ENCODE measurements at regions not wholly inside any gene's neighbourhood (a gene's known extent, or its start where the extent isn't known, plus 50 kb on each side); places are given as distances from the start of the nearest gene placed in this dataset.
A peak's percentile ranks its signal among the peaks of the same experiment; 100 is the strongest.
"Not testable (repeated sequence)": the region's sequence is repeated elsewhere in the genome, so short reads cannot be mapped to it uniquely, and the experiment has no call there.

DNA sequence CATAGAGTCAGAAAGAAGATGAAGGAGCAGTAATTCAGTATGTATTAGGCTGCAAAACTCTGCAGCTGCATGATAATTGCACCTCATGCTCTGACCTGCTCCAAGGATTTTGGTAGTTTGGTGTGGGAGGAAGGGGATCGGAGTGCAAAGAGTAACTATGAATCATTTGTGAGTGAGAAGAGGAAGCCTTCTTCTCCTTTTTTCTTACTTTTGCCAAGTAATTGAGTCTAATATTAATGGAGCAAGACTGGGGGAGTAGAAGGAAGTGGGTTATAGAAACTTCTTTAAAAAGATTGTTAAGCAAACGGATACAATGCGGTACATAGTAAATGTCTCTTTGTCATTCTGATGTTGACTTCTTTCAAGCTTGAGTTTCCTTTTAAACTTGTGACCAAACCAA lies 276.5 kb downstream of the EDEM1 start:
- DNase-seq (ENCODE audit: low read depth in 2 of 3, low spot score in 2 of 3): peak in 2 of 3 donors; percentile 24 to 67

DNA sequence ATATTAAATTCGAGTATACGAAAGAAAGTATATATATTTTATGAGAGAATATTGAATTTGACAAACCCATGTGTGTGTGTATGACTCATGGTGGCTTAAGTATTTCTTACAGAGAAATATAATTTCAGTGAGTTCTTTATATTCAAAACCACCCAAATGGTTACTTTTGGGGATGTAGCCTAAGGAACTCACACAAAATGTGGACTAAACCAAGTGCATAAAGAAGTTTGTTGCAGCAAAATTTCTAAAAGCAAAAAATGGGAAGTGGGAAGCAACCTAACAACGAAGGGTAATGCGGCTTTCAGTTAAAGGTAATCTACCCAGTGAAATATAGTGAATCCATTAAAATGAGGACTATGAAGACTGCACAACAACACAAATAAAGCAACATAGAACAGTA lies 277.1 kb downstream of the EDEM1 start:
- DNase-seq (ENCODE audit: low read depth in 2 of 3, low spot score in 2 of 3): peak in 2 of 3 donors; percentile 10 to 36

DNA sequence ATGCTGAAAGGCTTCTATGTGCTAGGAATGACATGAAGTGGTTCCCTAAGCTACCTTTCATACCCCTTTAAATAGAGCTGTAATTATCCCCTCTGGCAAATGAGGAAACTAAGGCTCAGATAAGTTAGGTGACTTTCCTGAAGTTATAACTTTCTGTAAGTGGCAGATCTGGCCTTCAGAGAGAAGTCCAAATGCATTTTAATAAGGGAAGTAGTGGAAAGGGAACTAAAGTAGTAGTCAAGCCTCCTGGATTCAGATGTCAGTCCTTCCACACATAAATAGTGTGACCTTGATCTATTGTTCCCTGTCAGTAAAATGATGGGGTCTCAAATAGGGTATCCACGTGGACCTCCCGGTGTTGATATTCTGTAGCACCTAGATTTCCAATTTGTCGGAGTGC lies 277.7 kb downstream of the EDEM1 start:
- no peak for DNase-seq (ENCODE audit: low read depth in 2 of 3, low spot score in 2 of 3)

- no peak for DNase-seq (ENCODE audit: low read depth in 2 of 3, low spot score in 2 of 3)
These were observed 278.6 kb downstream of the EDEM1 start for GRCh38 chr3:5466065-5466464.

DNA sequence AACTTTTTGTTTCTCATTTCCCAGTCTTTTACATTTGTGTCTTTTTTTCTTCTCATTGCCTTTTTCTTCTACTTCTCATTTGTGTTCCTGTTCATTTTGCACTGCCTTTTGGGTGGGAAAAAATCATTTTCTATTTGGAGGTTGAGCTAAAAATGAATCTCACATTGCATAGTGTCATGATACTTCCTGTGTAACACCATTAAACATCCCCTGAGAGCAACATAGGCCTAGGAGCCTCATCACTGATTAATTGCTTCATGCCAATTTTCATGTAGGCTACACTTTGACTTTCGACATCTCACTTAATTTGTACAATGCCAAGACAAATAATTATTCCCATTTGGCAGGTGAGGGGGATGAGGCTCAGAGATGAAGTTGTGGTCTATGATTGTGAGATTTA lies 279.2 kb downstream of the EDEM1 start:
- DNase-seq (ENCODE audit: low read depth in 2 of 3, low spot score in 2 of 3): no peak

- DNase-seq (ENCODE audit: low read depth in 2 of 3, low spot score in 2 of 3): no peak
These were observed 286.0 kb downstream of the EDEM1 start for GRCh38 chr3:5473471-5473870.

- DNase-seq (ENCODE audit: low read depth in 2 of 3, low spot score in 2 of 3): no peak
These were observed 288.9 kb downstream of the EDEM1 start for GRCh38 chr3:5476403-5476802.

DNA sequence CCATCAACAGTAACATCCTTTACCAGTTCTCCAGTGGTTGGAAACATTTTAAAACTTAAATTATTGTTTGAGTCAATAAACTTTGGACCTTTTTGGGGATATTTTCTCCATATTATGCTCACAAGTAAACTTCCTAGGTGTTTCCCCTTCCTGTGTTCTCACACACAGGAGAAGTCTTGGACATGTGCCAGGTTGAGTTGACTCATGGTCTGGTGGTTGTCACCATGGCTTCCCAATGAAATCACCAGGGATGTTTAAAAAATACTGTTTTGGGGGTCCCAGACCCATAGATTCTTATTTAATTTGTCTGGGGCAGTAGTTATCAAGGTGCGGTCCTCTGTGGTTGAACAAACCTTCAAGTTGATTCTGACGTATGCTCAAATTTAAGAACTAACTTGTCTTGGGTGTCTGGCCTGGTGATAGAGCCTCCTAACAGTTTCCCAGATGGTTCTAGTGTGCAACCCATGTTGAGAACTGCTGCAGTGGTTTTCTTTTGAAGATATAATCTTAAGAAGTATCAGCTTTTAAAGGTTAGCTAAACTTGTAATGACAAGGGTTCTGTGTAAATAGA lies 291.8 kb downstream of the EDEM1 start:
- DNase-seq (ENCODE audit: low read depth in 2 of 3, low spot score in 2 of 3): peak in 2 of 3 donors; percentile 39 to 41

DNA sequence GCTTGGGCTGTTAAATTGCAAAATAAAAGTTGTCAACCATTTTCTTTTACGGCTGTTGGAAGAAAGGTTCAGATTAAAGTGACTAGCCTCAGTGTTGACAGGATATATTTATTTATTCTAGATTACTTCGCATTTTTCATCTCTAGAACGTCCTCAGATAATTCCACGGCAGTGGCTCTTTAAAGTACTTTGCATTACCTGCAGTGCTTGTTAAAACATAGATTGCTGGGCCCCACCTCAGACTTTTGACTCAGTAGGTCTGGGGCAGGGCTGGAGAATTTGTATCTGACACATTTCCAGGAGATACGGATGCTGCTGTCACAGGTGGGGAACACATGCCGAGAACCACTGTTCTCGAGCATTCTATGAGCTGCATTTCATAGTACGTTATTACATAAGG lies 292.7 kb downstream of the EDEM1 start:
- no peak for DNase-seq (ENCODE audit: low read depth in 2 of 3, low spot score in 2 of 3)

DNA sequence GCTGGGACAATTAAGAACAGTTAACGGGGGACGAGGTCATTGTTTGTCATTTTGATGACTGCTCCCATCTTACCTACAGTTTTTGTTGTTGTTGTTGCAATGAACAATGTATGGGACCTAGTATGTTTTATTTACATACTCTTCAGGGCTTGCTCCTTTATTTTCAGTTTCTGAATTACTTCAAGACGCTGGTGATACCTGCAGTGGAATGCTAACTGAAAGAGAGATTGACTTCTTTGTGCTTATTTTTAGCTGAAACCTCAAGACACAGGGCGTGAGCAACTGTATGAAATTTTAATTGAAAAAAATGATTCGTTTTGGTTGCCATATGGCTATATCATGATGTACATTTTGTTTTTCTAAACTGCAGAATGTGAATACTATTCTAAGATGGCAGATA lies 297.9 kb downstream of the EDEM1 start:
- no peak for DNase-seq (ENCODE audit: low read depth in 2 of 3, low spot score in 2 of 3)

DNA sequence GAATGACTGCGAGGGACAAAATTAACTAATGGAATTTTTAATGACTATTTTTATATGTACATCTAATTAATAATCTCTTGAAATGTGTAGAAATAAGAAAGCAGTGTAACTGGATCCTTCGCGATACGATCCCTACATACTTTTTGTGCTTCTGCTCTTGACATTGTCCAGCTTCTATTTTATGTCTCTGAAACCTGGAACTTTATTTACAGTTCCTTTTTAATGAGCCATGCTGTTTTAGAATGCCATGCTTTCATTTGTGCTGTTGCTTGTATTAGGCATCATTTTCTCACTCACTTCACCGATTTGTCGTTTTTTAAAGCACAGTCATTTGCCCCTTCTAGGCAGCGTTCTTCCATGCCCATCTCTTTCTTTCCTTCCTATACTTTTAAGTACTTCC lies 301.3 kb downstream of the EDEM1 start:
- no peak for DNase-seq (ENCODE audit: low read depth in 2 of 3, low spot score in 2 of 3)

DNA sequence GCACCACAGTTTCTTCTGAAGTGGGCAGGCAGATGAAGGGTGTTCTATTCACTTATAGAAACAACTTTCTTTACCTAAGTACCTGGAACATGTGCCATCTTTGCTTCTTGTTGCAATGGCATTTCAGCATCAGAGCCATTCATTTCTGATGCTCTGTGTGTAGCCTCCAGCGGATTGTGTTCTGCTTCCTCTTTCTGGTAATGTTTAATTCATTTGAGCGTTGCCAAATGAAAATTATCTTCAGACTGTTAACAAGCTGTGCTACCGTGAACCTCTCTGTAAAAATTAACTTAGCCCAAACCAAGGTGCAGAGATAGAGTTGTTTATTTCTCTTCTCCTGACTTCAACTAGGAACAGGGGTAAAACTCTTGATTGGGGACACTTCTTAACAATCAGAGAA lies 302.0 kb downstream of the EDEM1 start:
- DNase-seq (ENCODE audit: low read depth in 2 of 3, low spot score in 2 of 3): peak in 1 of 3 donors; percentile 31

GRCh38 chr3:5494905-5495519 lies 307.5 kb downstream of the EDEM1 start:
- DNase-seq (ENCODE audit: low read depth in 2 of 3, low spot score in 2 of 3): no peak

DNA sequence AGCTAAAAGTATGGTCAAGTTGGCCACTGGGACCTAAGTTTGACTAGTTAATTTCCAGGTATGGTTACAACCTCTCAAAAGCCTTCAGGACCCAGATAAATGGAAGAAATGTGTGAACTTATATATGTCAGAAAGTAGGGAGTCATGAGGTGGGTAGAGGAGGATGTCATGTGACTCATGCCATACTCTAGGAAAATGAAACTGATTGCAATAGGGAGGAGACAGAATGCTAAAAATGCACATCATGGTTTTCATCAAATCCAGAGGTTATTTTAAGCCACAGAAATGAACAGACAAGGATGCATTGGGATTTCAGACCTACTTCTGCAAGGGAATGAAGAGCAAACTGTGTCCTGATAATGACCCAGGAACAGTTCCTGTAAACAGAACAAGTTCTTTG lies 310.0 kb downstream of the EDEM1 start:
- DNase-seq (ENCODE audit: low read depth in 2 of 3, low spot score in 2 of 3): no peak

DNA sequence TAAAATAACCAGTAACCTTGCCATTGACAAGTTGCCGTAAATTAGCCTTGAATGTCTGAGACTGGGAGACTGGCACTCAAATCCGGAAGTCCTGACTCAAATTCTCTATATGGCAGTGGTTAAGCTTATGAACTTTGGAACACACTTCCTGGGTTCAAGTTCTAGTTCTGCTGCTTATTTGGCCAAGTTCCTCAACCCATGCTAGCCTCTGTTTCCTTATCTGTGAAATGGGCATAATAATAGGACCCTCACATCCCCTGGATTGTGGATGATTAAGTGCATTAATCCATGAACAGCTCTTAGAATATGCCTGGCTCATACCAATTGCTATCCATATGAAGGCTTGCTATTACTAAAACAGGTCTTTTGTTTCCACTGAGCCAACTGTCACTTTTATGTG lies 311.5 kb downstream of the EDEM1 start:
- DNase-seq (ENCODE audit: low read depth in 2 of 3, low spot score in 2 of 3): no peak

GRCh38 chr3:5499404-5499803 lies 311.9 kb downstream of the EDEM1 start:
- peak in 1 of 3 donors; percentile 11 for DNase-seq (ENCODE audit: low read depth in 2 of 3, low spot score in 2 of 3)

GRCh38 chr3:5503136-5503535 lies 315.6 kb downstream of the EDEM1 start:
- no peak for DNase-seq (ENCODE audit: low read depth in 2 of 3, low spot score in 2 of 3)

DNA sequence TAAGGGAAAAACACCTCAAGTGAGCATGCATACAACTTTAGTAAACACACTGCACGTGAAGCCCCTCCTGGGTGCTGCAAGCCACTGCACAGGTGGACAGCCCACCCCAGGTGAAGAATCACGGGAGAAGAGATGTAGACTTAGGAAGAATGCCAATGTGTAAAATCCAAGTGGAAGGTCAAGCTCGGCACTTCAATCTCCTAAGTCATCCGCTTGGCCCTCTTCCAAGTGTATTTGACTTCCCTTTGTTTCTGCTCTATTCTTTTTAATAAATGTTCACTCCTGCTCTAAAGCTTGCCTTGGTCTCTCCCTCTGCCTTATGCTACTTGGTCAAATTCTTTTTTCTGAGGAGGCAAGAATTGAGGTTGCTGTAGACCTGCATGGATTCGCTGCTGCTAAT lies 316.6 kb downstream of the EDEM1 start:
- no peak for DNase-seq (ENCODE audit: low read depth in 2 of 3, low spot score in 2 of 3)

GRCh38 chr3:5505163-5505562 lies 317.7 kb downstream of the EDEM1 start:
- no peak for DNase-seq (ENCODE audit: low read depth in 2 of 3, low spot score in 2 of 3)

DNA sequence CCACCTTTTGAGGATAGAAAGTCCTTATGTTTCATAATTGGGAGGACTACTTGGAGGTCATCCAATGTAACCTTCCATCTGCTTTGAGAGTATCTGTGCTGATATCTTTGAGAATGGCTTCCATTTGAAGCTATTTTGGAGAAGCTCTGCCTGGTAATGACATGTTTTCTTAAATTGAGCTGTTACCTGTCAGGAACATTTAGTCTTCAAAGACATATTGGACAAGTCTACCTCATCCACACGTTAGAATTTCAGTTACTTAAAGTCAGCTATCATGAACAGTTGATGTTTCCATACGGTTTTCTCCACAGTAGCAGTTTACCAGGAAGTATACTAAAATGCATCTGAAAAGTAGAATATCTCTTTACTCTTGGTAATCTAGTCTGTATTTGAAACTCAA lies 318.5 kb downstream of the EDEM1 start:
- DNase-seq (ENCODE audit: low read depth in 2 of 3, low spot score in 2 of 3): no peak

DNA sequence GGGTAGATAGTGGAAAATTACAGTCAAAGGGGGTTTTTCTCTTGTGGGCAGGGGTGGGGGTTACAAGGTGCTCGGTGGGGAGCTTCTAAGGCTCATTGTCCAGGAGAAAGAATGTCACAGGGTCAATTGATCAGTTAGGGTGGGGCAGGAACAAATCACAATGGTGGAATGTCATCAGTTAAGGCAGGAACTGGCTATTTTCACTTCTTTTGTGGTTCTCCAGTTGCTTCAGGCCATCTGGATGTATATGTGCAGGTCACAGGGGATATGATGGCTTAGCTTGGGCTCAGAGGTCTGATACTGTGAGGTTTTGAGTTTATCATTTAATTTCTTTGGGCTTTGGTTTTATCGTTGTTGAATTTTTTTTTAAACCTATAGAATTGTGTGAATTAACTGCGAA lies 321.4 kb downstream of the EDEM1 start:
- DNase-seq (ENCODE audit: low read depth in 2 of 3, low spot score in 2 of 3): not testable (repeated sequence)

DNA sequence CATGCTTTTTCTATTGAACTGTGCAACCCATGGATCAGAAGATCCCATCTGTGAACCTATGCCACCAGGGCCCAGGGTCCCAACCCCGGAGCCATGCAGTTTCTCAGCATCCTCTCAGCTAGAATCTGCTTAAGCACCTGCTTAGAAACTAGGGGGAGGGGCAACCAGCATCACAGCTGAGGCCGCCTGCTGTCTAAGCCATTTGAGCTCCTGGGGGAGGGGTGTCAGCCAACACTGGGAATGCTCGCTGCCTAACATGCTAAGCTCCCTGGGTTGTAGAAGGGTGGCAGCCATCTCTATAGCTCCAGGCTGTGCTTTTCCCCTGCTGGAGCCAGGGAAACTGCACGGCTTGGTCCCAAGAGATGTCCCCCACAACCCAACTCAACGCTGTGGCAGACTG lies 322.8 kb downstream of the EDEM1 start:
- DNase-seq (ENCODE audit: low read depth in 2 of 3, low spot score in 2 of 3): no peak

DNA sequence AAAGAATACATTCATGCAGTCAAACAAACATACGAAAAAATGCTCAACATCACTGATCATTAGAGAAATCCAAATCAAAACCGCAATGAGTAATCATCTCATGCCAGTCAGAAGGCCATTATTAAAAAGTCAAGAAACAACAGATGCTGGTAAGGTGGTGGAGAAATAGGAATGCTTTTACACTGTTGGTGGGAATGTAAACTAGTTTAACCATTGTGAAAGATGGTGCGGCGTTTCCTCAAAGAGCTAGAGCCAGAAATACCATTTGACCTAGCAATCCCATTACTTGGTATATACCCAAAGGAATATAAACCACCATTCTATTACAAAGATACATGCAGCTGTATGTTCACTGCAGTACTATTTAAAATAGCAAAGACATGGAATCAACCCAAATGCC lies 330.4 kb downstream of the EDEM1 start:
- DNase-seq (ENCODE audit: low read depth in 2 of 3, low spot score in 2 of 3): no peak
